IMR-90 (cell line): ENCODE measurements at regions not wholly inside any gene's neighbourhood (a gene's known extent, or its start where the extent isn't known, plus 50 kb on each side); places are given as distances from the start of the nearest gene placed in this dataset.

Source experiments
- ATAC-seq: fragments of 200-7000 bp; cut with Tn5 transposase; 2 replicates; pipeline ENCODE4 v1.9.1; 2020; ENCODE audit warnings: low read depth, mild to moderate bottlenecking, moderate library complexity
- BruUV-seq: library from RNA; stranded (reverse); fragments of 400-500 nt; replicated peaks from 2 replicates; lab custom pipeline; 2021; lab: Mats Ljungman, UMichigan
- CTCF ChIA-PET: fragments of 300-600 bp; formaldehyde crosslinking; extraction: SDS; loops from one replicate; lab custom pipeline; 2021; ENCODE audit warnings: antibody characterized with exemption; lab: Yijun Ruan, JAX
- POLR2A ChIA-PET: fragments of 300-600 bp; sonication (Branson Sonifier 250); formaldehyde crosslinking; loops from one replicate; lab custom pipeline; 2022; ENCODE audit warnings: antibody characterized with exemption; ENCODE audit not compliant: unreplicated experiment; lab: Charles Lee
- DNase-seq: peaks from one replicate; pipeline ENCODE4 v3.0.0; 2013
- H2AFZ ChIP-seq: replicated peaks from 2 replicates; pipeline ENCODE3; 2013; ENCODE audit warnings: low read length, mild to moderate bottlenecking; ENCODE audit not compliant: poor library complexity
- H2AK5ac ChIP-seq: 2 replicates; pipeline ENCODE4 v1.6.1; 2013; ENCODE audit warnings: low read depth, low read length, inconsistent platforms
- H2AK9ac ChIP-seq: replicated peaks from 2 replicates; pipeline ENCODE3; 2013; ENCODE audit warnings: mild to moderate bottlenecking, low read depth, low read length, moderate library complexity; ENCODE audit not compliant: poor library complexity
- H2BK120ac ChIP-seq: 2 replicates; pipeline ENCODE4 v1.6.1; 2013; ENCODE audit warnings: low read depth, low read length, inconsistent platforms
- H2BK15ac ChIP-seq: 3 replicates; pipeline ENCODE4 v1.6.1; 2013; ENCODE audit warnings: low read depth, low read length, inconsistent platforms
- H2BK20ac ChIP-seq: 2 replicates; pipeline ENCODE4 v1.6.1; 2013; ENCODE audit warnings: low read depth, mild to moderate bottlenecking, inconsistent platforms, low read length, moderate library complexity
- H2BK5ac ChIP-seq: 2 replicates; pipeline ENCODE4 v1.6.1; 2013; ENCODE audit warnings: mild to moderate bottlenecking, low read depth, low read length, inconsistent platforms; ENCODE audit not compliant: poor library complexity, severe bottlenecking
- H3K14ac ChIP-seq: replicated peaks from 2 replicates; pipeline ENCODE4 v1.6.1; 2013; ENCODE audit warnings: low read depth, low read length, inconsistent platforms
- H3K18ac ChIP-seq: 2 replicates; pipeline ENCODE4 v1.6.1; 2013; ENCODE audit warnings: low read depth, low read length, control low read depth
- H3K23ac ChIP-seq: 2 replicates; pipeline ENCODE4 v1.6.1; 2013; ENCODE audit warnings: low read depth, low read length, inconsistent platforms
- H3K27ac ChIP-seq: 2 replicates; pipeline ENCODE4 v1.5.1; 2013; ENCODE audit warnings: mild to moderate bottlenecking, control low read depth, low read length; ENCODE audit not compliant: insufficient read depth
- H3K27me3 ChIP-seq: 2 replicates; pipeline ENCODE4 v1.6.1; 2013; ENCODE audit warnings: low read length; ENCODE audit not compliant: control insufficient read depth, insufficient read depth
- H3K36me3 ChIP-seq: 2 replicates; pipeline ENCODE4 v1.6.1; 2013; ENCODE audit warnings: low read length, mixed read lengths; ENCODE audit not compliant: control insufficient read depth, insufficient read depth
- H3K4ac ChIP-seq: 2 replicates; pipeline ENCODE4 v1.6.1; 2013; ENCODE audit warnings: low read depth, low read length, inconsistent platforms
- H3K4me1 ChIP-seq: 2 replicates; pipeline ENCODE4 v1.6.1; 2013; ENCODE audit warnings: low read length, mixed read lengths; ENCODE audit not compliant: control insufficient read depth, insufficient read depth
- H3K4me2 ChIP-seq: 2 replicates; pipeline ENCODE4 v1.6.1; 2013; ENCODE audit warnings: low read depth, mild to moderate bottlenecking, control low read depth, low read length, moderate library complexity
- H3K4me3 ChIP-seq: 2 replicates; pipeline ENCODE4 v1.5.1; 2013; ENCODE audit warnings: low read depth, mild to moderate bottlenecking, control low read depth, low read length, moderate library complexity; ENCODE audit not compliant: insufficient read depth
- H3K56ac ChIP-seq: 2 replicates; pipeline ENCODE4 v1.6.1; 2013; ENCODE audit warnings: low read length, inconsistent platforms; ENCODE audit not compliant: insufficient read depth; ENCODE audit errors: extremely low read depth
- H3K79me1 ChIP-seq, 2 experiments: 2 replicates each; pipeline ENCODE4 v1.6.1; 2013; ENCODE audit warnings: low read length in 2 of 2, inconsistent platforms in 1 of 2, low read depth in 1 of 2
- H3K9ac ChIP-seq: 2 replicates; pipeline ENCODE4 v1.6.1; 2013; ENCODE audit warnings: low read depth, low read length, control low read depth
- H3K9me1 ChIP-seq: 2 replicates; pipeline ENCODE4 v1.6.1; 2013; ENCODE audit warnings: low read length, inconsistent platforms; ENCODE audit not compliant: insufficient read depth
- H3K9me3 ChIP-seq: 2 replicates; pipeline ENCODE4 v1.6.1; 2013; ENCODE audit warnings: low read length; ENCODE audit not compliant: control insufficient read depth, insufficient read depth
- H4K20me1 ChIP-seq: 2 replicates; pipeline ENCODE4 v1.6.1; 2013; ENCODE audit warnings: low read length, inconsistent platforms; ENCODE audit not compliant: insufficient read depth
- H4K5ac ChIP-seq: 2 replicates; pipeline ENCODE4 v1.6.1; 2013; ENCODE audit warnings: mild to moderate bottlenecking, low read depth, low read length, control low read depth
- H4K8ac ChIP-seq, 2 experiments: 2 replicates each; pipeline ENCODE4 v1.6.1; 2013; ENCODE audit warnings: low read depth in 2 of 2, low read length in 2 of 2, control low read depth in 1 of 2, inconsistent platforms in 1 of 2
- H4K91ac ChIP-seq: 2 replicates; pipeline ENCODE4 v1.6.1; 2013; ENCODE audit warnings: low read depth, low read length, inconsistent platforms; ENCODE audit not compliant: insufficient read depth
- ELK1 ChIP-seq: fragments of 150-350 bp; IDR thresholded peaks from 2 replicates; pipeline ENCODE4 v1.6.1; 2016; ENCODE audit warnings: low read depth, mild to moderate bottlenecking, low read length, moderate library complexity, borderline replicate concordance
- MAFK ChIP-seq: IDR thresholded peaks from 2 replicates; pipeline ENCODE4 v1.6.1; 2012; ENCODE audit warnings: low read depth, low read length, improper control_type of control experiment
- MAZ ChIP-seq: IDR thresholded peaks from 2 replicates; pipeline ENCODE4 v1.6.1; 2012; ENCODE audit warnings: low read depth, mild to moderate bottlenecking, low read length, improper control_type of control experiment, moderate library complexity, borderline replicate concordance
- MXI1 ChIP-seq: IDR thresholded peaks from 2 replicates; pipeline ENCODE4 v1.6.1; 2012; ENCODE audit warnings: low read depth, mild to moderate bottlenecking, low read length, moderate library complexity, borderline replicate concordance
- POLR2A ChIP-seq: IDR thresholded peaks from 2 replicates; pipeline ENCODE4 v1.6.1; 2012; ENCODE audit warnings: mild to moderate bottlenecking, low read depth, low read length
- RFX5 ChIP-seq: IDR thresholded peaks from 2 replicates; pipeline ENCODE4 v1.8.0; 2012; ENCODE audit warnings: low read depth, mild to moderate bottlenecking, low read length, moderate library complexity
- WGBS, 2 experiments: methylation state at CpG; one replicate each; pipeline versions ENCODE4 v1.1.5 to v1.1.7; 2013; ENCODE audit warnings: missing lambda C conversion rate in 2 of 2; ENCODE audit not compliant: insufficient read length in 1 of 2; ENCODE audit errors: extremely low coverage in 2 of 2; 5-methylcytosine and 5-hydroxymethylcytosine counted together
- dilution Hi-C: fragments of 300-500 bp; cut with HindIII; formaldehyde crosslinking; loops from one replicate; pipeline ENCODE4 v1.14.3; 2018; ENCODE audit warnings: low sequenced_read_pairs; ENCODE audit not compliant: unreplicated experiment
- in situ Hi-C: fragments of 300-500 bp; cut with MboI; formaldehyde crosslinking; loops from 3 replicates; pipeline ENCODE4 v1.14.3; 2019; ENCODE audit warnings: low sequenced_read_pairs, inconsistent platforms, mixed read lengths
- intact Hi-C: fragments of 100-400 bp; cut with micrococcal nuclease; formaldehyde crosslinking; loops from 2 replicates; pipeline ENCODE4 v1.10.0; 2022

DNA sequence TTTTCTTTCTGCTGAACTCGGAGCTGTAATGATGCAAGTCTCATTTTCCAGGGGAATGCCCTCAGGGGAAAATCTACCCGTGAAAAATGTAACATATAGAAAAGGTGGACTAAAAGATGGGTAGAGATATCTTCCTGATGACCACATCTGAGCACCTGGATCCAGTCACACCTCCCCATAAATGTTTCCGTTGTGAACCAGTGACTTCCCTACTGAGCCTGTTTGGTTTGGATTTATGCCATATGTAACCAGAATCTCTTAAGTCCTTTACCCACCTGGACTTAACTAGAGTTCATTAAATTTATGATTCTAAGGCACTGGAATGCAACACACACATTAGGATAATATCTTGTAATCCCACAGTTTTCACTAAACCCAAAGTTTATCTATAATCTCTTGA lies 171.1 kb downstream of the ZNF330 start:
- no peak overlapping the region for H2BK15ac ChIP-seq
- no peak overlapping the region for H3K4me2 ChIP-seq
- H3K14ac ChIP-seq, result no peak overlapping the region
- H3K9me1 ChIP-seq, result no peaks in the 10 kb centered on the region
- peaks cover 2% of the 10 kb centered on the region; the same call in 1 of the 2 replicates for H3K4me1 ChIP-seq
- no peak overlapping the region for H2BK120ac ChIP-seq
- no TSS peak for BruUV-seq
- H3K4ac ChIP-seq, result no peak overlapping the region
- no peaks in the 10 kb centered on the region for H3K9me3 ChIP-seq
- no peak overlapping the region for H4K5ac ChIP-seq
- DNase-seq, result no peak
- in situ Hi-C loops (no loop called here), intact Hi-C loops (no loop called here), dilution Hi-C loops (no loop called here)
- no peak overlapping the region for H3K18ac ChIP-seq
- no peak for ATAC-seq
- H2AK5ac ChIP-seq, result no peak overlapping the region
- no peaks in the 10 kb centered on the region for H4K20me1 ChIP-seq
- no peak overlapping the region for H2BK5ac ChIP-seq
- no peak overlapping the region for H3K23ac ChIP-seq
- WGBS, 2 experiments, result no CpG with 5 or more reads among the region's 3 CpGs
- no peak overlapping the region for H3K4me3 ChIP-seq
- no peaks in the 10 kb centered on the region for H3K27me3 ChIP-seq
- H3K36me3 ChIP-seq, result no peaks in the 10 kb centered on the region; the same call in 1 of the 2 replicates
- ChIA-PET POLR2A (no interaction called here), CTCF (no interaction called here)
- no peak overlapping the region for H4K8ac ChIP-seq
- no peaks in the 10 kb centered on the region for H3K79me1 ChIP-seq
- no peak overlapping the region for H3K56ac ChIP-seq
- H2AK9ac ChIP-seq, result no peak overlapping the region
- H4K91ac ChIP-seq, result no peak overlapping the region
- TF ChIP-seq RFX5 (no peak), MAZ (no peak), MXI1 (no peak), MAFK (no peak), POLR2A (no peak), ELK1 (no peak)
- H3K27ac ChIP-seq, result no peak overlapping the region
- no peak overlapping the region for H2AFZ ChIP-seq
- H3K9ac ChIP-seq, result no peak overlapping the region
- no peak overlapping the region for H2BK20ac ChIP-seq
